HFFc6 (cell line): ENCODE measurements at regions not wholly inside any gene's neighbourhood (a gene's known extent, or its start where the extent isn't known, plus 50 kb on each side); places are given as distances from the start of the nearest gene placed in this dataset.

Experiments used
- DNase-seq: peaks from one replicate; pipeline ENCODE4 v3.0.0-alpha.2; 2018
- H3K27ac Mint-ChIP-seq: 2 replicates; pipeline ENCODE4 v1.8.0; 2020; ENCODE audit warnings: mild to moderate bottlenecking, mixed read lengths
- H3K27me3 Mint-ChIP-seq: 2 replicates; pipeline ENCODE4 v1.8.0; 2021; ENCODE audit warnings: mild to moderate bottlenecking, moderate library complexity, mixed read lengths; ENCODE audit not compliant: insufficient read depth
- H3K36me3 Mint-ChIP-seq: 2 replicates; pipeline ENCODE4 v1.8.0; 2021; ENCODE audit warnings: low read depth, mixed read lengths
- H3K4me1 Mint-ChIP-seq: 2 replicates; pipeline ENCODE4 v1.8.0; 2020; ENCODE audit warnings: low read depth, mixed read lengths
- H3K4me3 Mint-ChIP-seq: 2 replicates; pipeline ENCODE4 v1.8.0; 2020; ENCODE audit warnings: mild to moderate bottlenecking, moderate library complexity, mixed read lengths
- H3K9me3 Mint-ChIP-seq: 2 replicates; pipeline ENCODE4 v1.8.0; 2020; ENCODE audit warnings: mild to moderate bottlenecking, mixed read lengths
- TF ChIP-seq, protein P1 (sequence below): fragments of 200-600 bp; sonication (generic); IDR thresholded peaks from 2 replicates; pipeline ENCODE4 v1.5.0; 2021; ENCODE audit warnings: antibody characterized with exemption, mild to moderate bottlenecking

DNA sequence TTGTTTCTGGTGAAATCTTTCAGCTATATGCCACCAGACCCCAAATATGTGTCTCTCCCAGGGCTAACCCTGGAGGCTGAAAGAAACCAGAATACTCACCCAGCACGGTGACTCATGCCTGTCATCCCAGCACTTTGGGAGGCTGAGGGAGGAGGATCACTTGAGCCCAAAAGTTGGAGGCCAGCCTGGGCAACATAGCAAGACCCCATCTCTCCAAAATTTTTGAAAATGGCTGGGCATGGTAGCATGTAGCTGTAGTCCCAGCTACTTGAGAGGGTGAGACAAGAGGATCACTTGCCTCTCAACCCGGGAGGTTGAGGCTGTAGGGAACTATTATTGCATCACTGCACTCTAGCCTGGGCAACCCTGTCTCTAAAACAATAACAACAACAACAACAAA lies 76.1 kb upstream of the UQCRFS1 start:
- no peak for DNase-seq
- Mint-ChIP-seq H3K36me3 (peaks cover 4% of the 10 kb centered on the region; the same call in 1 of the 2 replicates), H3K27me3 (peaks cover 6% of the 10 kb centered on the region; the same call in 1 of the 2 replicates), H3K9me3 (peaks cover 28% of the 10 kb centered on the region), H3K4me1 (0 out of 2 replicates have a peak, but pooled peaks cover 5% of the 10 kb centered on the region), H3K27ac (no peak overlapping the region), H3K4me3 (no peak overlapping the region)
- TF ChIP-seq, protein P1, sequence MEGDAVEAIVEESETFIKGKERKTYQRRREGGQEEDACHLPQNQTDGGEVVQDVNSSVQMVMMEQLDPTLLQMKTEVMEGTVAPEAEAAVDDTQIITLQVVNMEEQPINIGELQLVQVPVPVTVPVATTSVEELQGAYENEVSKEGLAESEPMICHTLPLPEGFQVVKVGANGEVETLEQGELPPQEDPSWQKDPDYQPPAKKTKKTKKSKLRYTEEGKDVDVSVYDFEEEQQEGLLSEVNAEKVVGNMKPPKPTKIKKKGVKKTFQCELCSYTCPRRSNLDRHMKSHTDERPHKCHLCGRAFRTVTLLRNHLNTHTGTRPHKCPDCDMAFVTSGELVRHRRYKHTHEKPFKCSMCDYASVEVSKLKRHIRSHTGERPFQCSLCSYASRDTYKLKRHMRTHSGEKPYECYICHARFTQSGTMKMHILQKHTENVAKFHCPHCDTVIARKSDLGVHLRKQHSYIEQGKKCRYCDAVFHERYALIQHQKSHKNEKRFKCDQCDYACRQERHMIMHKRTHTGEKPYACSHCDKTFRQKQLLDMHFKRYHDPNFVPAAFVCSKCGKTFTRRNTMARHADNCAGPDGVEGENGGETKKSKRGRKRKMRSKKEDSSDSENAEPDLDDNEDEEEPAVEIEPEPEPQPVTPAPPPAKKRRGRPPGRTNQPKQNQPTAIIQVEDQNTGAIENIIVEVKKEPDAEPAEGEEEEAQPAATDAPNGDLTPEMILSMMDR, result no peak

DNA sequence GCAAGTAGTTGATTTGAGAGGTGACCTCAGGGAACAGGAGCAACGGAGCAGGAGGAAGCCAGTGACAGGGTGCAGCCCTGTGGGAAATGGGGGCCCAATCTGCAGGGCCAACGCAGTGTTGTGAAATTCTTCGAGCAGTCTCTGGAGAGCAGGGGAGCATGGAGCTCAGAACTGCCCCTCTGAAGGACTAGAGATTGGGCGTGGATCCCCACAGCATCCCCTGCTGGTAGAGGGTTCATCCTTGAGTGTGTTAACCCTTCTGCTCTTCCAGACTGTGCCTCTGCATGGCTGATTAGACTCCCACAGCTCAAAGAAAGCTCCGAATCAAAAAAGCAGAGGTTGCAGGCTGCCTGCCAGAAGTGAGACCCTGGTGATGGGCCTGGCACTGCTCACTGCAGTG lies 77.9 kb upstream of the UQCRFS1 start:
- H3K27me3 Mint-ChIP-seq, result peaks cover 7% of the 10 kb centered on the region; the same call in 1 of the 2 replicates
- 0 out of 2 replicates have a peak, but pooled peaks cover 10% of the 10 kb centered on the region for H3K4me1 Mint-ChIP-seq
- H3K36me3 Mint-ChIP-seq, result peaks cover 4% of the 10 kb centered on the region; the same call in 1 of the 2 replicates
- no peak overlapping the region for H3K27ac Mint-ChIP-seq
- no peak overlapping the region for H3K4me3 Mint-ChIP-seq
- TF ChIP-seq, protein P1, result no peak
- H3K9me3 Mint-ChIP-seq, result peaks cover 34% of the 10 kb centered on the region
- no peak for DNase-seq

DNA sequence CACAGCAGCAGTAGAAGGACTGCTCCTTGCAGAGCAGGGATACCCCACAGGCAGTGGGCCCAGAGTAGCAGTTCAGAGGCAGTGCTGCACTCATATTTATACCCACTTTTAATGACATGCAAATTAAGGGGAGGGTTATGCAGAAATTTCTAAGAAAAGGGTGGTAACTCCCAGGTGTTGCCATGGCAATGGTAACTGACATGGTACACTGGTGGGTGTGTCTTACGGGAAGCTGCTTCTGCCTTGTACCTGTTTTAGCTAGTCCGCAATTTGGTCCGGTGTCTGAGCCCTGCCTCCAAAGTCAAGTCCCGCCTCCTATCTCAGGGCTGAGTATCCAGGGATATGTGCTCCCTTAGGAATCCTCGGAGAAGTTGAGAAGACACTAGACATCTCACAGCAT lies 79.2 kb upstream of the UQCRFS1 start:
- peaks cover 47% of the 10 kb centered on the region for H3K9me3 Mint-ChIP-seq
- no peak overlapping the region for H3K27ac Mint-ChIP-seq
- DNase-seq, result no peak
- no peak overlapping the region for H3K4me3 Mint-ChIP-seq
- peaks cover 4% of the 10 kb centered on the region; the same call in 1 of the 2 replicates for H3K36me3 Mint-ChIP-seq
- 0 out of 2 replicates have a peak, but pooled peaks cover 10% of the 10 kb centered on the region for H3K4me1 Mint-ChIP-seq
- TF ChIP-seq, protein P1, result no peak
- peaks cover 7% of the 10 kb centered on the region; the same call in 1 of the 2 replicates for H3K27me3 Mint-ChIP-seq

DNA sequence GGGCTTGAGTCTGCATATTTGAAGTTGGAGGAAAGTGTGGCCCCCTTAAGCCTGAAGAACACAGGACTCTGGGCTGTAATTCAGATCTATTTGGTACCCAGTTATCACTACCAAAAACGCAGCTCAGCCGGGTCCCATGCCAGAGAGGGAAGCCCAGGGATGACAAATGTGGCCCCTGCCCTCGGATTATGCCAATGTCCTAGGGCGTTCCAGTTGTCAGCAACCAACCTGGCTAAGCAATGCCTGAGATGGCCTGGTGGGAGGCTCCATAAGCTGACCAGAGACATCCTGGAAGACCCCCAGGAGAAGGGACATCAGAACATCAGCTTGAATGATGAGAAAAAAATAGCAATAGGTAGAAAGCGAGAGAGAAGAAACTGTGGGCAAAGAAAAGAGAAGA lies 79.6 kb upstream of the UQCRFS1 start:
- Mint-ChIP-seq H3K36me3 (peaks cover 4% of the 10 kb centered on the region; the same call in 1 of the 2 replicates), H3K27ac (no peak overlapping the region), H3K27me3 (peaks cover 5% of the 10 kb centered on the region; the same call in 1 of the 2 replicates), H3K4me1 (0 out of 2 replicates have a peak, but pooled peaks cover 10% of the 10 kb centered on the region), H3K4me3 (no peak overlapping the region), H3K9me3 (peaks cover 52% of the 10 kb centered on the region)
- no peak for DNase-seq
- TF ChIP-seq, protein P1, result no peak

DNA sequence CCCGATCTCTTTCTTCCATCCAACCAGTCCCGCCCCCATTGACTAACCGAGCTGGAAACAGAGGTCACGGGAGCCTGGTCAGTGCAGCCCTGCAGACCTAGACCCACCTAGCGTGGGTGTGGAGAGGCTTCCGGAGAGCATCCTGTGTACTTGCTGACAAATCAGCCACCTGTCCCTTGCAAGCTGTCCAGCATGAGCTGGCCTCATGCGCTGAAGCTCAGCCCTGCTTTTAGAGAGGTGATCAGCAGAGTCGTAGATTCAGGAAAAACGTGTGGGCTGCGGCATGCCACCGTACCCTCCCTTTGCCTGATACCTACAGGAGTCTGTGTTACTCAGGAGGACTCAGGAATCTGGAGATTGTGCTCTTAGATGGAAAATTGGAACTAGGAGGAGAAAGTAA lies 80.3 kb upstream of the UQCRFS1 start:
- Mint-ChIP-seq H3K4me3 (no peak overlapping the region; the same call in 1 of the 2 replicates), H3K4me1 (0 out of 2 replicates have a peak, but pooled peaks cover 10% of the 10 kb centered on the region), H3K27me3 (peaks cover 3% of the 10 kb centered on the region; the same call in 1 of the 2 replicates), H3K27ac (no peak overlapping the region), H3K36me3 (peaks cover 1% of the 10 kb centered on the region; the same call in 1 of the 2 replicates), H3K9me3 (peaks cover 51% of the 10 kb centered on the region)
- DNase-seq, result no peak
- TF ChIP-seq, protein P1, result no peak
